SK-N-SH treated with all-trans-retinoic acid at 6 μM for 48 hours (cell line): ENCODE measurements at regions not wholly inside any gene's neighbourhood (a gene's known extent, or its start where the extent isn't known, plus 50 kb on each side); places are given as distances from the start of the nearest gene placed in this dataset.

Source experiments
- ATAC-seq: fragments of 200-7000 bp; cut with Tn5 transposase; 3 replicates; pipeline ENCODE4 v1.9.1; 2020; ENCODE audit warnings: mild to moderate bottlenecking, moderate library complexity
- ARNTL ChIP-seq: fragments of 450-650 bp; formaldehyde crosslinking; IDR thresholded peaks from 2 replicates; pipeline ENCODE4 v1.5.0; 2020; ENCODE audit warnings: low read depth, mild to moderate bottlenecking, moderate library complexity, borderline replicate concordance
- BACH2 ChIP-seq: fragments of 250-450 bp; sonication (Bioruptor Pico); IDR thresholded peaks from 2 replicates; pipeline ENCODE4 v1.9.0; 2021; ENCODE audit warnings: mild to moderate bottlenecking, borderline replicate concordance
- CSDC2 ChIP-seq: fragments of 250-450 bp; sonication (Bioruptor Pico); IDR thresholded peaks from 2 replicates; pipeline ENCODE4 v1.5.0; 2020; ENCODE audit warnings: mild to moderate bottlenecking, moderate library complexity
- ESRRG ChIP-seq: fragments of 250-450 bp; sonication (Bioruptor Pico); IDR thresholded peaks from 2 replicates; pipeline ENCODE4 v1.6.1; 2021; ENCODE audit warnings: mild to moderate bottlenecking
- GLIS3 ChIP-seq: fragments of 250-450 bp; sonication (Bioruptor Pico); IDR thresholded peaks from 2 replicates; pipeline ENCODE4 v1.5.0; 2020; ENCODE audit warnings: mild to moderate bottlenecking, moderate library complexity
- ISL1 ChIP-seq: fragments of 250-450 bp; sonication (Bioruptor Pico); IDR thresholded peaks from 2 replicates; pipeline ENCODE4 v2.1.2; 2022; ENCODE audit warnings: mild to moderate bottlenecking, moderate library complexity
- OSR1 ChIP-seq: fragments of 250-450 bp; sonication (Bioruptor Pico); IDR thresholded peaks from 2 replicates; pipeline ENCODE4 v1.8.0; 2022; ENCODE audit warnings: moderate library complexity, mild to moderate bottlenecking, inconsistent platforms
- PPARA ChIP-seq: fragments of 250-450 bp; sonication (Bioruptor Pico); IDR thresholded peaks from 2 replicates; pipeline ENCODE4 v1.5.0; 2020; ENCODE audit warnings: mild to moderate bottlenecking, borderline replicate concordance
- RARB ChIP-seq: fragments of 250-450 bp; sonication (Bioruptor Pico); IDR thresholded peaks from 2 replicates; pipeline ENCODE4 v1.8.0; 2021; ENCODE audit warnings: mild to moderate bottlenecking, moderate library complexity
- SNAI2 ChIP-seq: fragments of 250-450 bp; sonication (Bioruptor Pico); IDR thresholded peaks from 2 replicates; pipeline ENCODE4 v1.5.0; 2020; ENCODE audit warnings: mild to moderate bottlenecking, moderate library complexity
- TCF4 ChIP-seq: fragments of 250-450 bp; sonication (Bioruptor Pico); IDR thresholded peaks from 2 replicates; pipeline ENCODE4 v1.8.0; 2021; ENCODE audit warnings: mild to moderate bottlenecking, moderate library complexity, borderline replicate concordance
- TOX ChIP-seq: fragments of 250-450 bp; sonication (Bioruptor Pico); IDR thresholded peaks from 2 replicates; pipeline ENCODE4 v1.8.0; 2021; ENCODE audit warnings: mild to moderate bottlenecking, moderate library complexity, borderline replicate concordance
- ZC3H10 ChIP-seq: fragments of 250-450 bp; sonication (Bioruptor Pico); IDR thresholded peaks from 2 replicates; pipeline ENCODE4 v1.5.1; 2021; ENCODE audit warnings: mild to moderate bottlenecking, moderate library complexity
- ZFP3 ChIP-seq: fragments of 250-450 bp; sonication (Bioruptor Pico); IDR thresholded peaks from 2 replicates; pipeline ENCODE4 v1.5.0; 2020; ENCODE audit warnings: mild to moderate bottlenecking, moderate library complexity
- ZFP30 ChIP-seq: fragments of 450-650 bp; formaldehyde crosslinking; IDR thresholded peaks from 2 replicates; pipeline ENCODE4 v1.5.0; 2022; ENCODE audit warnings: mild to moderate bottlenecking, moderate library complexity
- ZNF565 ChIP-seq: fragments of 450-650 bp; formaldehyde crosslinking; conservative IDR thresholded peaks from 2 replicates; pipeline ENCODE4 v1.5.0; 2020; ENCODE audit warnings: low read depth, mild to moderate bottlenecking, moderate library complexity
- ZNF70 ChIP-seq: fragments of 450-650 bp; formaldehyde crosslinking; IDR thresholded peaks from 2 replicates; pipeline ENCODE4 v1.5.0; 2020; ENCODE audit warnings: mild to moderate bottlenecking, moderate library complexity
- ZNF8 ChIP-seq: fragments of 450-650 bp; formaldehyde crosslinking; IDR thresholded peaks from 2 replicates; pipeline ENCODE4 v1.5.0; 2020; ENCODE audit warnings: mild to moderate bottlenecking, moderate library complexity
- TF ChIP-seq, protein P1 (sequence below): fragments of 250-450 bp; sonication (Bioruptor Pico); IDR thresholded peaks from 2 replicates; pipeline ENCODE4 v1.8.0; 2021; ENCODE audit warnings: low read depth, mild to moderate bottlenecking, moderate library complexity, borderline replicate concordance
- TF ChIP-seq, protein P2 (sequence below): fragments of 250-450 bp; sonication (Bioruptor Pico); IDR thresholded peaks from 2 replicates; pipeline ENCODE4 v1.8.0; 2020; ENCODE audit warnings: mild to moderate bottlenecking, moderate library complexity, borderline replicate concordance
- TF ChIP-seq, protein P3 (sequence below): fragments of 250-450 bp; sonication (Bioruptor Pico); IDR thresholded peaks from 2 replicates; pipeline ENCODE4 v1.5.1; 2020; ENCODE audit warnings: low read depth, mild to moderate bottlenecking, moderate library complexity
- TF ChIP-seq, protein P4 (sequence below): fragments of 250-450 bp; sonication (Bioruptor Pico); IDR thresholded peaks from 2 replicates; pipeline ENCODE4 v1.5.0; 2020; ENCODE audit warnings: mild to moderate bottlenecking, moderate library complexity
- TF ChIP-seq, protein P5 (sequence below): fragments of 250-450 bp; sonication (Bioruptor Pico); IDR thresholded peaks from 2 replicates; pipeline ENCODE4 v1.5.1; 2021; ENCODE audit warnings: mild to moderate bottlenecking, moderate library complexity

DNA sequence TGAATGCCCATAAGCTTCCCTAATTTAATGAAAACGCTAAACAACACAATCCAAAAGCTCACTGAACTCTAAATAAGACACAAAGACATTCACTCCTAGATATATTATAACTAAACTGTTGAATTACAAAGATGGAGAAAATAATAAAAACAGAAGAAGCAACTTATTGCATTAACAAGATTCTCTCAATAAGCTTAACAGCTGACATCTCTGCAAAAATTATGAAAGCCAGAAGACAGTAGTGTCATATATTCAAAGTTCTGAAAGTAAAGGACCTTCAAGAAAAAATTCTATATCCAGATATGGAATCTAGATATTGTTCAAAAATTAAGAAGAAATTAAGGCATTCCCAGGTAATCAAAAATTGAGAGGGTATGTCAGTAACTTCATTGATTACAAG lies 957.8 kb upstream of the TYRP1 start:
- no peak for ATAC-seq
- TF ChIP-seq PPARA (CRISPR knock-in tag): no peak
- no peak for TF ChIP-seq ZFP30 (CRISPR knock-in tag)
- no peak for TF ChIP-seq ARNTL (CRISPR knock-in tag)
- TF ChIP-seq ZC3H10 (CRISPR knock-in tag): no peak
- no peak for TF ChIP-seq TCF4 (CRISPR knock-in tag)
- TF ChIP-seq BACH2: no peak
- no peak for TF ChIP-seq GLIS3 (CRISPR knock-in tag)
- no peak for TF ChIP-seq ZNF565
- no peak for TF ChIP-seq ZNF70 (CRISPR knock-in tag)
- TF ChIP-seq ZFP3 (CRISPR knock-in tag): no peak
- TF ChIP-seq ISL1 (CRISPR knock-in tag): no peak
- TF ChIP-seq, protein P1, sequence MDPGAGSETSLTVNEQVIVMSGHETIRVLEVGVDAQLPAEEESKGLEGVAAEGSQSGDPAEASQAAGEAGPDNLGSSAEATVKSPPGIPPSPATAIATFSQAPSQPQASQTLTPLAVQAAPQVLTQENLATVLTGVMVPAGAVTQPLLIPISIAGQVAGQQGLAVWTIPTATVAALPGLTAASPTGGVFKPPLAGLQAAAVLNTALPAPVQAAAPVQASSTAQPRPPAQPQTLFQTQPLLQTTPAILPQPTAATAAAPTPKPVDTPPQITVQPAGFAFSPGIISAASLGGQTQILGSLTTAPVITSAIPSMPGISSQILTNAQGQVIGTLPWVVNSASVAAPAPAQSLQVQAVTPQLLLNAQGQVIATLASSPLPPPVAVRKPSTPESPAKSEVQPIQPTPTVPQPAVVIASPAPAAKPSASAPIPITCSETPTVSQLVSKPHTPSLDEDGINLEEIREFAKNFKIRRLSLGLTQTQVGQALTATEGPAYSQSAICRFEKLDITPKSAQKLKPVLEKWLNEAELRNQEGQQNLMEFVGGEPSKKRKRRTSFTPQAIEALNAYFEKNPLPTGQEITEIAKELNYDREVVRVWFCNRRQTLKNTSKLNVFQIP: no peak
- TF ChIP-seq, protein P2, sequence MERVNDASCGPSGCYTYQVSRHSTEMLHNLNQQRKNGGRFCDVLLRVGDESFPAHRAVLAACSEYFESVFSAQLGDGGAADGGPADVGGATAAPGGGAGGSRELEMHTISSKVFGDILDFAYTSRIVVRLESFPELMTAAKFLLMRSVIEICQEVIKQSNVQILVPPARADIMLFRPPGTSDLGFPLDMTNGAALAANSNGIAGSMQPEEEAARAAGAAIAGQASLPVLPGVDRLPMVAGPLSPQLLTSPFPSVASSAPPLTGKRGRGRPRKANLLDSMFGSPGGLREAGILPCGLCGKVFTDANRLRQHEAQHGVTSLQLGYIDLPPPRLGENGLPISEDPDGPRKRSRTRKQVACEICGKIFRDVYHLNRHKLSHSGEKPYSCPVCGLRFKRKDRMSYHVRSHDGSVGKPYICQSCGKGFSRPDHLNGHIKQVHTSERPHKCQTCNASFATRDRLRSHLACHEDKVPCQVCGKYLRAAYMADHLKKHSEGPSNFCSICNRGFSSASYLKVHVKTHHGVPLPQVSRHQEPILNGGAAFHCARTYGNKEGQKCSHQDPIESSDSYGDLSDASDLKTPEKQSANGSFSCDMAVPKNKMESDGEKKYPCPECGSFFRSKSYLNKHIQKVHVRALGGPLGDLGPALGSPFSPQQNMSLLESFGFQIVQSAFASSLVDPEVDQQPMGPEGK (CRISPR knock-in tag): no peak
- TF ChIP-seq TOX (CRISPR knock-in tag): no peak

DNA sequence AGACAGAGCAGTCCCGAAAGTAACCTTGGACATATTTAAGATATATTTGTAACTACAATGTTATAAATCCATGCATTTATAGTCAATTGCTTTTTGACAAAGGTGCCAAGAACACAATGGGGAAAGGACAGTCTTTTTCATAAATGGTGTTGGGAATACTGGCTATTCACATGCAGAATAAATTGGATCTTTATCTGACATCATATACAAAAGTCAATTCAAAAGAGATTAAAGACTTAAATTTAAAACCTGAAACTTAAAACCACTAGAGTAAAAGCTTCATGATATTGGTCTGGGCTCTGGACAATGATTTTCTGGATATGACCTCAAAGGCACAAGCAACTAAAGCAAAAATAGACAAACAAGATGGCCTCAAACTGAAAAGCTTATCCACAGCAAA lies 950.7 kb upstream of the TYRP1 start:
- ATAC-seq: no peak
- TF ChIP-seq ISL1 (CRISPR knock-in tag) (no peak), ZFP3 (CRISPR knock-in tag) (no peak), CSDC2 (CRISPR knock-in tag) (no peak), TOX (CRISPR knock-in tag) (no peak), ZNF70 (CRISPR knock-in tag) (no peak), ESRRG (CRISPR knock-in tag) (no peak), BACH2 (no peak)
- TF ChIP-seq, protein P3, sequence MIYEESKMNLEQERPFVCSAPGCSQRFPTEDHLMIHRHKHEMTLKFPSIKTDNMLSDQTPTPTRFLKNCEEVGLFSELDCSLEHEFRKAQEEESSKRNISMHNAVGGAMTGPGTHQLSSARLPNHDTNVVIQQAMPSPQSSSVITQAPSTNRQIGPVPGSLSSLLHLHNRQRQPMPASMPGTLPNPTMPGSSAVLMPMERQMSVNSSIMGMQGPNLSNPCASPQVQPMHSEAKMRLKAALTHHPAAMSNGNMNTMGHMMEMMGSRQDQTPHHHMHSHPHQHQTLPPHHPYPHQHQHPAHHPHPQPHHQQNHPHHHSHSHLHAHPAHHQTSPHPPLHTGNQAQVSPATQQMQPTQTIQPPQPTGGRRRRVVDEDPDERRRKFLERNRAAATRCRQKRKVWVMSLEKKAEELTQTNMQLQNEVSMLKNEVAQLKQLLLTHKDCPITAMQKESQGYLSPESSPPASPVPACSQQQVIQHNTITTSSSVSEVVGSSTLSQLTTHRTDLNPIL (CRISPR knock-in tag): no peak
- TF ChIP-seq, all 23 proteins: peak for 0

DNA sequence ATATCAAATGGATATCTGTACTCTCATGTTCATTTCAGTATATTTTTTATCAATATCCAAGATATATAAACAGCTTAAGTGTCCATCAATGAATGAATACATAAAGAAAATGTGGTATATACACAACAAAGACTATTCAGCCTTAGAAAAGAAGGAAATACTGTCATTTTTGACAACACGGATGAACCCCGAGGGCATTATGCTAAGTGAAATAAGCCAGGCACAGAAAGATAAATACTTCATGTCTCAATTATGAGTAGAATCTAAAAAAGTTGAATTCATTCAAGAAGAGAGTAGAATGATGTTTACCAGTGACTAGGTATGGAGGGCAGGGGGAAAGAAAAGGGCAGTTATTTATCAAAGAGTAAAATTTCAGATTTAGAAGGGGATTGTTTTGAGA lies 949.8 kb upstream of the TYRP1 start:
- no peak for TF ChIP-seq ZC3H10 (CRISPR knock-in tag)
- no peak for TF ChIP-seq ZFP3 (CRISPR knock-in tag)
- TF ChIP-seq OSR1 (CRISPR knock-in tag): no peak
- no peak for TF ChIP-seq ZNF8 (CRISPR knock-in tag)
- TF ChIP-seq SNAI2 (CRISPR knock-in tag): no peak
- TF ChIP-seq, protein P4, sequence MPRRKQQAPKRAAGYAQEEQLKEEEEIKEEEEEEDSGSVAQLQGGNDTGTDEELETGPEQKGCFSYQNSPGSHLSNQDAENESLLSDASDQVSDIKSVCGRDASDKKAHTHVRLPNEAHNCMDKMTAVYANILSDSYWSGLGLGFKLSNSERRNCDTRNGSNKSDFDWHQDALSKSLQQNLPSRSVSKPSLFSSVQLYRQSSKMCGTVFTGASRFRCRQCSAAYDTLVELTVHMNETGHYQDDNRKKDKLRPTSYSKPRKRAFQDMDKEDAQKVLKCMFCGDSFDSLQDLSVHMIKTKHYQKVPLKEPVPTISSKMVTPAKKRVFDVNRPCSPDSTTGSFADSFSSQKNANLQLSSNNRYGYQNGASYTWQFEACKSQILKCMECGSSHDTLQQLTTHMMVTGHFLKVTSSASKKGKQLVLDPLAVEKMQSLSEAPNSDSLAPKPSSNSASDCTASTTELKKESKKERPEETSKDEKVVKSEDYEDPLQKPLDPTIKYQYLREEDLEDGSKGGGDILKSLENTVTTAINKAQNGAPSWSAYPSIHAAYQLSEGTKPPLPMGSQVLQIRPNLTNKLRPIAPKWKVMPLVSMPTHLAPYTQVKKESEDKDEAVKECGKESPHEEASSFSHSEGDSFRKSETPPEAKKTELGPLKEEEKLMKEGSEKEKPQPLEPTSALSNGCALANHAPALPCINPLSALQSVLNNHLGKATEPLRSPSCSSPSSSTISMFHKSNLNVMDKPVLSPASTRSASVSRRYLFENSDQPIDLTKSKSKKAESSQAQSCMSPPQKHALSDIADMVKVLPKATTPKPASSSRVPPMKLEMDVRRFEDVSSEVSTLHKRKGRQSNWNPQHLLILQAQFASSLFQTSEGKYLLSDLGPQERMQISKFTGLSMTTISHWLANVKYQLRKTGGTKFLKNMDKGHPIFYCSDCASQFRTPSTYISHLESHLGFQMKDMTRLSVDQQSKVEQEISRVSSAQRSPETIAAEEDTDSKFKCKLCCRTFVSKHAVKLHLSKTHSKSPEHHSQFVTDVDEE (CRISPR knock-in tag): no peak
- TF ChIP-seq, protein P1: no peak
- no peak for TF ChIP-seq TOX (CRISPR knock-in tag)
- no peak for TF ChIP-seq RARB (CRISPR knock-in tag)
- no peak for TF ChIP-seq ISL1 (CRISPR knock-in tag)
- TF ChIP-seq, protein P5, sequence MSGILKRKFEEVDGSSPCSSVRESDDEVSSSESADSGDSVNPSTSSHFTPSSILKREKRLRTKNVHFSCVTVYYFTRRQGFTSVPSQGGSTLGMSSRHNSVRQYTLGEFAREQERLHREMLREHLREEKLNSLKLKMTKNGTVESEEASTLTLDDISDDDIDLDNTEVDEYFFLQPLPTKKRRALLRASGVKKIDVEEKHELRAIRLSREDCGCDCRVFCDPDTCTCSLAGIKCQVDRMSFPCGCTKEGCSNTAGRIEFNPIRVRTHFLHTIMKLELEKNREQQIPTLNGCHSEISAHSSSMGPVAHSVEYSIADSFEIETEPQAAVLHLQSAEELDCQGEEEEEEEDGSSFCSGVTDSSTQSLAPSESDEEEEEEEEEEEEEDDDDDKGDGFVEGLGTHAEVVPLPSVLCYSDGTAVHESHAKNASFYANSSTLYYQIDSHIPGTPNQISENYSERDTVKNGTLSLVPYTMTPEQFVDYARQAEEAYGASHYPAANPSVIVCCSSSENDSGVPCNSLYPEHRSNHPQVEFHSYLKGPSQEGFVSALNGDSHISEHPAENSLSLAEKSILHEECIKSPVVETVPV (CRISPR knock-in tag): no peak
- TF ChIP-seq, protein P2 (CRISPR knock-in tag): no peak
- TF ChIP-seq GLIS3 (CRISPR knock-in tag): no peak
- no peak for TF ChIP-seq PPARA (CRISPR knock-in tag)
- no peak for TF ChIP-seq ZFP30 (CRISPR knock-in tag)
- TF ChIP-seq, protein P3 (CRISPR knock-in tag): no peak
- ATAC-seq: no peak
